Medulla oblongata (tissue), 1 donor: ENCODE measurements at regions not wholly inside any gene's neighbourhood (a gene's known extent, or its start where the extent isn't known, plus 50 kb on each side); places are given as distances from the start of the nearest gene placed in this dataset.
"Not testable (repeated sequence)": the region's sequence is repeated elsewhere in the genome, so short reads cannot be mapped to it uniquely, and the experiment has no call there.

Experiments
- DNase-seq: peaks from one replicate; pipeline ENCODE4 v3.0.0-alpha.2; 2015; ENCODE audit errors: extremely low spot score

DNA sequence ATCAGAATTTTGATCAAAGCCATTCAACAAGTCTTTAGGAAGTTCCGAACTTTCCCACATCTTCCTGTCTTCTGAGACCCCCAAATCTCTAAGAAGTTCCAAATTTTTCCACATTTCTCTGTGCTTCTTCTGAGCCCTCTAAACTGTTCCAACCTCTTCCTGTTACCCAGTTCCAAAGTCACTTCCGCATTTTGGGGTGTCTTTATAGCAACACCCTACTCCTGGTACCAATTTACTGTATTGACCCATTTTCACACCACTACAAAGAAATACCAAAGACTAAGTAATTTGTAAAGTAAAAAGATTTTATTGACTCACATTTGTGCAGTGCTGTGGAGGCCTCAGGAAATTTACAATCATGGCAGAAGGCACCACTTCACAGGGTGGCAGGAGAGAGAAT, 385.8 kb upstream of the GHITM start:
- DNase-seq, result no peak

DNA sequence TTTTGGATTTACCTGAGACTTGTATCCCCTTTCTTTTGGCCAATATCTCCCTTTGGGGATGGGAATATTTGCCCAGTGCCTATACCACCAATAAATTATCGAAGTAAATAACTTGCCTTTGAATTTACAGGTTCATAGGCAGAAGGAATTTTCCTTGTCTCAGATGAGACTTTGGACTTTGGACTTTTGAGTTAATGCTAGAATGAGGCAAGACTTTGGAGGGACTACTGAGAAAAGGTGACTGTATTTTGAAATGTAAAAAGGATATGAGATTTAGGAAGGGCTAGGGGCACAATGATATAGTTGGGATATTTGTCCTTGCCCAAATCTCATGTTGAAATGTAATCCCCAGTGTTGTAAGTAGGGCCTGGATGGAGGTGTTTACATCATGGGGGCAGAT, 384.5 kb upstream of the GHITM start:
- no peak for DNase-seq

DNA sequence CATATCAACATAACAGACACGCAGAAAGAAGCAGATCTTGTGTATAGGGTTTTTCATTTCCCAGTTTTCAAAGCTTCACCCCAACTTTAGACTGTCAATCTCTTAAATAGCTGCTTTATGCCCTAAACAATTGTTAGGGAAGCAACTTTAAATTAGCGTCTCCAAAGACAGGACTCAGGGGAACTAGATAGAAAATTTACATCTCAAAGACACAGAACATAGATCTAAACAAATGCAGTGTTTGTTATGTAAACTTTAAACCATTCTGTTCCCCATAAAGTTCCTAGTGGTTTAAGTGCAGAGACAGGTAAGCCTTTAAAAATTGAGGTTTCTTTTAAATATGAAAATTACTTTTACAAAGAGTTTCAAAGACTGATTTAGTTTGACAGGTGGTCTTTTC, 379.2 kb upstream of the GHITM start:
- DNase-seq, result no peak

DNA sequence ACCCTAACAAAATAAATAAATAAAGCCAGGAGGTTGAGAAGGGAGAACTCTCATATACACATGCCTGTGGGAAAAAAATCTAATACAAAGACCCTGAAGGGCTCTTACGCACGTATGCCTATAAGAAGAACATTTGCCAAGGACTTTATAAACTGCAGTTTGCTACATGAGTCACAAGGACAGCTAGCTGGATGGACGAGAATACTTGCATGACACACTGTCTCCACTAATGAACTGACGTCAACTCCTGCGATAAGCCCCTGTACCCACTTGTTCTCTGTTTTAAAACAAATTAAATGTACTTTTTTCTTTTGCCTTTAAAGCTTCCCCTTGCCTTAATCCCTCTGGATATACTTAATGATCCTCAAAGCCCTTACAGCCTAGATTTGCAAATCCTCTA, 374.6 kb upstream of the GHITM start:
- no peak for DNase-seq

DNA sequence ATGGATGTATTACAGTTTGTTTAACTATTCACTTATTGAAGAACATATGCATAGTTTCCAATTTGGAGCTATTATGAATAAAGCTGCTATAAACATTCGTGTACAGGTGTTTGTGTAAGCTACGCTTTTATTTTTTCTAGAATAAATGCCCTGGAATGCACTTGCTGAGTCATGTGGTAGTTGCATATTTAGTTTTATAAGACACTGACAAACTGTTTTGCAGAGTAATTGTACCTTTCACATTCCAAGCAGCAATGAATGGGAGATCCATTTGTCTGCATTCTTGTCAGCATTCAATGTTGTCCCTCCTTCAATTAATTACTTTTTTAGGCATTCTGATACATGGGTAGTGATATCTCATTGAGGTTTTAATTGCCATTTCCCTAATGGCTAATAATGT, 373.6 kb upstream of the GHITM start:
- no peak for DNase-seq

DNA sequence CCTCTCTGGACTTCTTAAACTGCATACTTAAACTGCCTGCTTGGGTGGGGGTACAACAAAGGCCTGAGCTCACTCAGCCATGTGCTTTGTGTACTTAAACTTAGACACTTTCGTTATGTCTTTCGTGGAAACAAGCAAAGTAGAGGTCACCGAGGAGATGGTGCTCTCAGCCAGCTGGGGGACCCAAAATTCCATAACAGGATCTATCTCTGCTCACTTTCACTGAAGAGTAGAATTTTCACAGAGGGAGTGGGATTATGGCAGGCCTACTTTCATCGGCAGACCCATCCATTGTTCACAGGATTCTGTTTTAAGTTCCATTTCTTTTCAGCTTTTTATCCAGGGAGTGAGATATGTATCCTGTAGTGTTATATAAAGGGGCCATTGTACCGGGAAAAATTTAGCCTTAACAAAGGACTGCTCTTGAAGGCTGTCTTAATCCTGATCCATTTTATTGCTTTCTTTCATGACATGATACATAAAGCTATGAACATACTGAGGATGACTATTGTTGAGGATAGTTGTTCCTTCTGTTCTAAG, 370.0 kb upstream of the GHITM start:
- no peak for DNase-seq

DNA sequence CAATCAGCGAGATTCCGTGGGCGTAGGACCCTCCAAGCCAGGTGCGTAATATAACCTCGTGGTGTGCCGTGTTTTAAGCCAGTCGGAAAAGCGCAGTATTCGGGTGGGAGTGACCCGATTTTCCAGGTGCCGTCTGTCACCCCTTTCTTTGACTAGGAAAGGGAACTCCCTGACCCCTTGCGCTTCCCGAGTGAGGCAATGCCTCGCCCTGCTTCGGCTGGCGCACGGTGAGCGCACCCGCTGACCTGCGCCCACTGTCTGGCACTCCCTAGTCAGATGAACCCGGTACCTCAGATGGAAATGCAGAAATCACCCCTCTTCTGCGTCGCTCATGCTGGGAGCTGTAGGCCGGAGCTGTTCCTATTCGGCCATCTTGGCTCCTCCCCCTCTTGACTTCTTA, 352.6 kb upstream of the GHITM start:
- not testable (repeated sequence) for DNase-seq

DNA sequence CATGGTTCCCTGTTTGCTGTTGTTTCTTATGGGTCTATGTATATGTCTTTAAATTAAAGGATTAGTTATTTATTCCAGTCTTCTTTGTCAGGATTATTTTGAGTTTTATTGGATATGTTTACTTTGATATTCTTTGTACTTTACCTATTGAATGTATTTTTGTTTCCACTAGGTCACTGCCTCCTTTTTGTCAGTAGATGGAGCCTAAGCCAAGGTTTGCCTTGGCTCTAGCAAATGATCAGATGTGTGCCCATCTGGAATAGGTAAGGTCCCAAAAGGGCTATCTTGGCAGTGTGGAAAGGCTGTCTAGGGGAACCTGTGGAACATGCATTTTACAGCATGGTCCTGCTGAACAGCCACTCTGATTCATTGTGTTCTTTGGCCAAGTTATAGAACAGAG, 337.3 kb upstream of the GHITM start:
- DNase-seq, result no peak

DNA sequence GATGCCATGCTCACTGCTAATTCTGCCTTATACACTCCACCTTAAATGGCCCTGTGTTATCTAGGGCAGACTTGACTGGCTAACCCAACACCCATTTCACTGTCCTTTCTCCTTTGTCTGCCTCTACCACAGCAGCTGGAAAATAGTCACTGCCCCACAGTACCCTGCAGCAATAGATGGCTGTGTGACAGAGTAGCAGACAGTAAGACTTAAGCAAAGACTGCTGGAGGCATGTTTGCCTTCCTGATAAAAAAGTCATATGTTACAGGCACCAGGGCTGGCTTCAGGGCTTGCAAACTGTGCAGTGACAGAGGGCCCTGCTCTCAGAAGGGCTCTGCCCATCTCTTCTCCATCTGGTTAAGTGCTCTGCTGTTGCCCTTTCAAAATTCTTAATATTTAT, 332.6 kb upstream of the GHITM start:
- no peak for DNase-seq

DNA sequence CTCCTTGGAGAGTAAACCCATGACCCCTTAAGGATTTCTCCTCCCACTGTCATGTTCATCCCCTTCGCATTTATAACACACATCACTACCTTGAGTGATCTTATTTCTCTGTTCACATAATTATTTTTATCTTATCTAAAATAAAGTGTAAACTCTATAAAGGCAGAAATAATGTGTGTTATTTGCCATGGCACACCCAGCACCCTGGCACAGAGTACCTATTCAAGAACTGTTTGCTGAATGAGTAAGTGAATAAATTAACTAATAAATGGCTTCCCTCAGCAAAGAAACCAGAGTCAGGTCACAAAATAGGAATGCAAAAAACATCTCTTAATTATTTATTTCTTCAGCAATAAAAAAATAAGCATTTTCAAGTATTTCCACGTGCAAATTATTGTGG, 330.3 kb upstream of the GHITM start:
- DNase-seq, result no peak

DNA sequence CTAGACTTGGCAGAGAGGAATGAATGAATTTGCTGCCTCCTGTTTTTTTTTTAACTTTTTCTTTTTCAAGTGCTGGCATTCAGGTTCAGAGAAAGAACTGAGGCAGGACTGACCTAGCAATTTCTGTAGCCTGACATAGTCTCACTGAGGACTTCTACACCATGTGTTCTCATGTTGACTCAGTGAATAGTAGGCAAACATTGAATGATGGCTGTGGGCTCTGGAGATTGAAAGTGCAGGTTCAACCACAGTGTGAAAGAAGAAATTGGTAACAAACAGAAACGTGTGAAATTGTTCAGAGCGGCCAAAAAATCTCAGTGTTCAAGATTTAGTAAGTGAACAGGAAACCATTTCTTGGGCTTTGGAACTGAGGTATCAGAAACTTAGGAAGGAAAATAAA, 322.4 kb upstream of the GHITM start:
- DNase-seq, result no peak

DNA sequence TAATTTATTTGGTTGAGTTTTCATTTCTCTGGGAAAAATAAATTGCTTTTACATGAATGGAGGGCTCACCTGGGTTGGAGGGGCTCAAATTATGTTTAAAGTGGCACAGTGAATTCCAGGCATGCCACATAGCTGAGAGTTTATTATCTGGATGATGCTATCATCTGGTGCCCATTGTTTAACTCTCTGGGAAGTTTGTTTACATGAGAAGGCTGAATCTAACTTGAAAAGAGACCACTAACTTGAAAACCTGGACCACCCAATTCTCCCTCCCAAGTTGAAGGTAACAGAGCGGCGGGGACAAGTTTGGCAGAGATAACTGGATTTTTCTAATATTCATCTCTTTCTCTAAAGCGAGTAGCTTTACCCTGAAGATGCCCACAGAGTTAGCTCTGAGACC, 321.5 kb upstream of the GHITM start:
- no peak for DNase-seq

DNA sequence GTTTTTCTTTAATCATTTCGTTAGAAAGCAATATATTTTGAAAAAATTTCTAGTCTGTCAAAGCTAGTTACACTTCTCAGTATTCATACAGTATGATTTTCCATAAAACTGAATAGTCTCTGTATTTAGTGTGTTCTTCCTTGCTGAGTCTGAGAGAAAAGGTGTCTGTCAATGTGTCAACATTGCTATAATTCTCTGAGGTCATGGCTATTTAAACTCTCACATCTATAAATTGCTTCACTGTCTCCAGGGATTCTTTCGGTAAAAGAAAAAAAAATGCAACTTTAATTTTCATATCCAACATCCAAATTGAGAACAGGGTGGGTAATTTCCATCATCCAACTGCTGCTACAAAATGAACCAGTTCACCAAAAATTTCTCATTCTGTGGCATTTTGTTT, 319.7 kb upstream of the GHITM start:
- no peak for DNase-seq

DNA sequence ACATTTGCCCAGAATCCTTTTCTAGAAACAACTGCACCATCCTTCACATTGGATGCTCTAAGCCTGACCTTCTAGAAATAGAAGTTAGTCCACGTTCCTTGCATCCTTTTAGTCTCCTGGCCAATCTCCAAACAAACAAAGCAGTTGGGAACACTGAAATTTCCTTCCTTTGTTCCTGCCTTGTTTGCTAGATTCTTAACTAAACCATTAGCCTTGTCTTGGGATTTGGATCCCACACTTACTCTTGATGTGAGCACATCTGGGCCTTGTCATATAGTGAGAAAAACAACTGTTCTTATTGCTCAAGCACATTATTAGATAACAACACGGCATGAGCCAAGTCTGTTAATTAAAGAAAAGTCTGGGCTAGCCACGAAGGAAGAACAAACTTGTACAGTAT, 319.3 kb upstream of the GHITM start:
- no peak for DNase-seq

DNA sequence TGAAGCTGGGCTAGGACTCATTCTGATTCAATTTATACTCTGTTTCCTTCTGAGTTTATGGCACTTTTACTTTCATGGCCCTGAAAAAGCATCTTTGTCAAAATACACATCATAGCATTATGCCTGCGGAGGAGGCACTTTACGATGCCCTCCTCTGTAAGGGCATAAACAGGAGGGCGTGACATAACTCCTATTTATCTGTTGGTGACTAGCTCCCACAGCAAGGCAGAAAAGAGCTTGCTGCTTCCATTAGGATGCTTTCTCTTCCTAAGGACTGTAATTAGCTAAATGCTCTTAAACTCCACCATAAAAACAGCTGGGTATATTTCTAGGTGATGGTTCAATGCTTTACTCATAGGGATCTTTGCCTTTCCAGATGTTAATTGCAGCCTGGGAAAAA, 315.2 kb upstream of the GHITM start:
- DNase-seq, result no peak

DNA sequence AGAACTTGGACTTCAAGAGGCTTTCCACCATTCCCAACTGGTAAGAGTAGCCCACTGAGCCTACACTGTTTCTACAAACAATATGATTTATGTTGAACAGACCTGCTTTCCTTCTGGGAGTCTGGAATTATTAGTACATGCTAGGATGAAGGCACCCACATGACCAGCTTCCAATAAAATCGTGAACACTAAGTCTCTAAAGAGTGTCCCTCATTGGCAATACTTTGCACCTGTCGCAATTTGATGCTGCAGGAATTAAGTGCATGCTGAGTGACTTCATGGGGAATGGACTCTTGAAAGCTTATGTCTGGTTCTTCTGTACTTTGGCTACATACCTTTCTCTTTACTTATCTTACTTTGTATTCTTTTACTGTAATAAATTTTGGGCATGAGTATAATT, 305.2 kb upstream of the GHITM start:
- no peak for DNase-seq

DNA sequence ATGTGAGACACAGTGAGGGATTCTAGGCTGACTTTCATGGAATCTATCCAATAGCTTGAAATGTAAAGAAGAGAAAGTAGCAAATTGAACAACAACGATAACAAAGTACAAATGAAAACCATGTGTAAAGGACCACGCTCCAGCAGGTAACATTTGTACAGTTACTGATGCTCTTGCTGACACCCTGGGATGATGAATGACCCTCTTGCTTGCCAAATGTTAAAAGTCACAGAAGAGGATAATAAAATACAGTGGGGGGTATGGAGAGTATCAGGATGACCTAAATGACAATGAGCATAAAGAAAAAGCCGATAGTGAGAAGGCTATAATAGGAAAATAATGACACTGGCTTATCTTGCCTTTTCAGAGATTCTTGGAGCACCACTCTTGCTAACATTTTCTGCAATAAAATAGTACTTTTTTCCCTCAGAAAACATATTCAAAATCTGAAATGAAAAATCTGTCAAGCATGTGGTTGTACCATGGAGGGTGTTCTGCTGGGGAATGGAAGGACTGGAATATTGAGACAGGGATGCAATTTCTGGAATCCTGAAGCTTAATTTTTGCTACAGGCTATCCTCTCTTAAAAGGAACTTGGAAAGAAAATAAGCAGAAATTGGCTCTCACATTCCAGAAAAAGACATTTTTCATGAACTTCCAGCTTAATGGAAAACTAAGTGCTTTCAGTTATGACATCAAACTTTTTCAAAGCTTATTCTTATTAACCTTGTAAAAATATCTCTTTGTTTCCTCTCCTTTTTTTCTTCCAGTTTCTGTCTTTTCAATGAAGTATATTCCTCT, 303.2 kb upstream of the GHITM start:
- no peak for DNase-seq

DNA sequence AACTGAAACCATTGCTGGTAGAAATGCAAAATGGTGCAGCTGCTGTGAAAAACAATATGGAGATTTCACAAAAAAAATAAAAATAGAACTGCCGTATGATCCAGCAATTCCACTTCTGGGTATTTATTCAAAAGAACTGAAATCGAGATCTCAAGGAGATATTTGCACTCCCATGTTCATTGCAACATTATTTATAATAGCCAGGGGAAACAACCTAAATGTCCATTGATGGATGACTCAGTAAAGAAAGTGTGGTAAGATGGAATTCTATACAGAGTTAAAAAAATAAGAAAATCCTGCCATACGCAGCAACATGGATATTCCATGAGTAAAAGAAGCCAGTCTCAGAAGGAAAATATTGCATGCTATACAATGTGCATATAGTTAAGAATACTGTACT, 290.6 kb upstream of the GHITM start:
- no peak for DNase-seq

DNA sequence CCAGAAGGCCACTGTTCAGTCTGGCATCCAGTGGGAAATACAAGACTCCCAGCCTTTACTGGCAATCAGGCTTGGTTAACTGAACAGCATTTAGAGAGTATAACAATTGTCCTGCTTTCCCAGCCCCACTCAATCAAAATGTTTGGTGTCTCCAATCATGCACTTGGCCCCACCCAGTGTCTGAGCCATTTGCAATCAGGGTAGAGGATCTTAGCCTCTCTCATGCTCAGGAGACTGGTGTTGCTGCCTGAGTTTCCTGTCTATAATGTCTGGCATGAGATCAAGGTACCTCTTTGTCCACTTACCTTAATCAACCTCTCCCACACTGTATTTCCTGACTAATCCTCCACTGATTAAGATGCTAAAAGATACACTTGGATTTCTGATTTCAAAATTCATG, 290.2 kb upstream of the GHITM start:
- DNase-seq, result no peak

DNA sequence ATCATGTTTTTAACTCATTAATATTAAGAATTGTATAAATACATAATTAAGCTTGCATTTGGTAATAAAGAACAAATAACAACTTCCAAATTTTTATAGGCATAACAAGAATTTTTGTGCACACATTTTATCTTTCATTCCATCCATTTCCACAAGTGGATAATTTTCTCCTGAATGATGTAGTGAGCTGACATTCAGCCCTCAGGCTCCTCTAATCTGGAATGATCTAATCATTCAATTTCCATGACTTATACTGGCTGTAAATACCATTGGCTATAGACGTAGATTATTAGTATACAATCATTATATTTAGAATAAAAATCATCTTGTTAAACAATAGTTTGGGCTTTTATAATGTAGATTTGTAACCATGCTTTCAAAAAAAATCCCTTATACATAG, 287.2 kb upstream of the GHITM start:
- DNase-seq, result no peak

DNA sequence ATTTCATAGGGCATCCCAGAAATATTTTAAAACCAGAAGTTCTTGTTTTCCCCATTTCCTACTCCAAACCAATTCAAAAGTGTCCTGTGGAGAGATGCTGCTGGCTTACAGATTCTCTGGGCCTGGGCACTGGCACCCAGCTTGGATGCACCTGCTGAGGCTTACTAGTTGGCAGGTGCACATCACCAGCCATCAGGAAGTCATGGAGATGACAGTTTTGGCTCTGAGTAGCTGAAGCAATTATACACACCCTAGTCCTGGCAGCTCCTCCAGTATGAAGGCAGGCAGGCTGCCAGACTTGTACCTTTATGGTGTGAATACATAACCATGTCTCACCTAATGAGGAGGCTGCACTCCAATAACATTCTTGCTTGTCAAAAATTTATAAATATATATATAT, 276.6 kb upstream of the GHITM start:
- DNase-seq, result no peak

DNA sequence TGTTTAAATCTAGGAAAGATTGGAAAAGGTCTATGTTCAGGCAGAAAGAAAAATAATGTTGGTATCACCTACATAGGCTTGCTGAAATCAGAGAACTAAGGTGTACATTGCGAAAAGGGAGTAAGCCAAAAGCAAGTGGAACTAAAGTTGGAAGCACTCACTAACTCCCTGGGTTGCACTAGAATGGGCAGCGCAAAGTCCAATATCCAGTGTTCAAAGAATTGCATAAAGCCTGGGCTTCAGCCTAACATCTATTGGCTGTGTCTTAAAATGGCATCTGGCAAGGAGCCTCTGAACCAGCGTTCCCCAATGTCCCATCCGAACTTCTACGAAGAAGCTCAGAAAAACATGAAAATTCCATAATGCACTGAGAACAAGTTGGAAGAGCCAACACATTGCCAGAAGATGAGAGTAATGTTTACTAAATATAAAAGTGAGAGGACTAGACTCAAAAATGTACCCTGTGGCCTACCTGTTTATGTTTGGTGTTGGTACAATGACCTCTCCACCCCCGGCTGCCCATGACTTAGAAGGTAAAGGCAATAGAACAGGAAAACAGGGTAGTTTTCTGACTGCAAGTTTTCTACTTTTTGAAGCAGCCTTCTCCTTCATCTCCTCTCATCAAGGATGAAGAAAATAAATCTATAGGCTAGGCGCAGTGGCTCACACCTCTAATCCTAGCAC, 275.9 kb upstream of the GHITM start:
- no peak for DNase-seq

DNA sequence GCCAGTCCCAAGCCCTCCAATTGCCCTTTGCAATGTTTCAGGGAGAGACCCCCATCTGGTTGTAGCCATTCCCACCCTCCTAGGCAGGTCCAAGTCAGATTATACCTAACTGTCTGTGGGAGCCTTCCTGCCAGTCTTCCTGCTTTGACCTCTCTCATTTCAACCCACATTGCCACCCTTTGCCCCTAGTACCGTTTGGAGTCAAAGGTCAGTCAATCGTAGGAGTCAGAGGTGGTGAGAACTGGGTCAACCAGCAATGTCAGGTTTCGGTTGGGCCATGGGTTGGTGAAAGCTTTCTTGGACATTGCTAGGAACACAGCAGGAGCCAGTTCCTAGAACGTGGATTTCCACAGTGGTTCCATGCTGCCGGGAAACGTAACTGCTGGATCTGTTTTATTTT, 269.4 kb upstream of the GHITM start:
- DNase-seq, result no peak
